ENCODE measurements at regions not wholly inside any gene's neighbourhood (a gene's known extent, or its start where the extent isn't known, plus 50 kb on each side); places are given as distances from the start of the nearest gene placed in this dataset.

DNA sequence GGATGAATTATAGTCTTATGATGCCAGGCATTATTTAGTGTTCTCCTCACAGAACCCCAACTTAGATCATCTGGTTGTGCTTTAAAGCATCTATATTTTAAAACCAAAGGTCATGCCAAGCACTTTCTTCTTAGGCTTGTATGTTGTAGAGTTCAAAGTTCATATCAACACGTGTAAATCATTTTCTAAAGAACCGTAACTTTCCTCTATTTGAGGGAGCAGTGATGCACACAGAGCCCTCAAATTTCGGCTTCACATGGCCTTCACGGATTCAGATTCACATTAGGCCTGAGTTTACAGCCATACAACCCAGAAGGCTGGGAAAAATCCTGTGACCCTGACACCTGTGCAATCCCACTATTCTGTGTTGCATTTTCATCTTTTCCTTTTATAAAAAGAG lies 52.1 kb upstream of the SEC16B start:
- no peak for TF ChIP-seq POLR2AphosphoS5 (IDR thresholded peaks at IDR 0.05; ENCODE audit: low read depth, low read length)
- TF ChIP-seq, protein P1, sequence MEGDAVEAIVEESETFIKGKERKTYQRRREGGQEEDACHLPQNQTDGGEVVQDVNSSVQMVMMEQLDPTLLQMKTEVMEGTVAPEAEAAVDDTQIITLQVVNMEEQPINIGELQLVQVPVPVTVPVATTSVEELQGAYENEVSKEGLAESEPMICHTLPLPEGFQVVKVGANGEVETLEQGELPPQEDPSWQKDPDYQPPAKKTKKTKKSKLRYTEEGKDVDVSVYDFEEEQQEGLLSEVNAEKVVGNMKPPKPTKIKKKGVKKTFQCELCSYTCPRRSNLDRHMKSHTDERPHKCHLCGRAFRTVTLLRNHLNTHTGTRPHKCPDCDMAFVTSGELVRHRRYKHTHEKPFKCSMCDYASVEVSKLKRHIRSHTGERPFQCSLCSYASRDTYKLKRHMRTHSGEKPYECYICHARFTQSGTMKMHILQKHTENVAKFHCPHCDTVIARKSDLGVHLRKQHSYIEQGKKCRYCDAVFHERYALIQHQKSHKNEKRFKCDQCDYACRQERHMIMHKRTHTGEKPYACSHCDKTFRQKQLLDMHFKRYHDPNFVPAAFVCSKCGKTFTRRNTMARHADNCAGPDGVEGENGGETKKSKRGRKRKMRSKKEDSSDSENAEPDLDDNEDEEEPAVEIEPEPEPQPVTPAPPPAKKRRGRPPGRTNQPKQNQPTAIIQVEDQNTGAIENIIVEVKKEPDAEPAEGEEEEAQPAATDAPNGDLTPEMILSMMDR (IDR thresholded peaks at IDR 0.05), result no peak
- no peak for TF ChIP-seq TCF7L2 (IDR thresholded peaks at IDR 0.05; ENCODE audit: low read depth, low read length)

All from Panc1 (cell line).